IMR-90 (cell line): ENCODE measurements at regions not wholly inside any gene's neighbourhood (a gene's known extent, or its start where the extent isn't known, plus 50 kb on each side); places are given as distances from the start of the nearest gene placed in this dataset.

Experiments used
- ATAC-seq: fragments of 200-7000 bp; cut with Tn5 transposase; 2 replicates; pipeline ENCODE4 v1.9.1; 2020; ENCODE audit warnings: low read depth, mild to moderate bottlenecking, moderate library complexity
- BruUV-seq: library from RNA; stranded (reverse); fragments of 400-500 nt; replicated peaks from 2 replicates; lab custom pipeline; 2021; lab: Mats Ljungman, UMichigan
- CTCF ChIA-PET: fragments of 300-600 bp; formaldehyde crosslinking; extraction: SDS; loops from one replicate; lab custom pipeline; 2021; ENCODE audit warnings: antibody characterized with exemption; lab: Yijun Ruan, JAX
- POLR2A ChIA-PET: fragments of 300-600 bp; sonication (Branson Sonifier 250); formaldehyde crosslinking; loops from one replicate; lab custom pipeline; 2022; ENCODE audit warnings: antibody characterized with exemption; ENCODE audit not compliant: unreplicated experiment; lab: Charles Lee
- DNase-seq: peaks from one replicate; pipeline ENCODE4 v3.0.0; 2013
- H2AFZ ChIP-seq: replicated peaks from 2 replicates; pipeline ENCODE3; 2013; ENCODE audit warnings: low read length, mild to moderate bottlenecking; ENCODE audit not compliant: poor library complexity
- H2AK5ac ChIP-seq: 2 replicates; pipeline ENCODE4 v1.6.1; 2013; ENCODE audit warnings: low read depth, low read length, inconsistent platforms
- H2AK9ac ChIP-seq: replicated peaks from 2 replicates; pipeline ENCODE3; 2013; ENCODE audit warnings: mild to moderate bottlenecking, low read depth, low read length, moderate library complexity; ENCODE audit not compliant: poor library complexity
- H2BK120ac ChIP-seq: 2 replicates; pipeline ENCODE4 v1.6.1; 2013; ENCODE audit warnings: low read depth, low read length, inconsistent platforms
- H2BK15ac ChIP-seq: 3 replicates; pipeline ENCODE4 v1.6.1; 2013; ENCODE audit warnings: low read depth, low read length, inconsistent platforms
- H2BK20ac ChIP-seq: 2 replicates; pipeline ENCODE4 v1.6.1; 2013; ENCODE audit warnings: low read depth, mild to moderate bottlenecking, inconsistent platforms, low read length, moderate library complexity
- H2BK5ac ChIP-seq: 2 replicates; pipeline ENCODE4 v1.6.1; 2013; ENCODE audit warnings: mild to moderate bottlenecking, low read depth, low read length, inconsistent platforms; ENCODE audit not compliant: poor library complexity, severe bottlenecking
- H3K14ac ChIP-seq: replicated peaks from 2 replicates; pipeline ENCODE4 v1.6.1; 2013; ENCODE audit warnings: low read depth, low read length, inconsistent platforms
- H3K18ac ChIP-seq: 2 replicates; pipeline ENCODE4 v1.6.1; 2013; ENCODE audit warnings: low read depth, low read length, control low read depth
- H3K23ac ChIP-seq: 2 replicates; pipeline ENCODE4 v1.6.1; 2013; ENCODE audit warnings: low read depth, low read length, inconsistent platforms
- H3K27ac ChIP-seq: 2 replicates; pipeline ENCODE4 v1.5.1; 2013; ENCODE audit warnings: mild to moderate bottlenecking, control low read depth, low read length; ENCODE audit not compliant: insufficient read depth
- H3K27me3 ChIP-seq: 2 replicates; pipeline ENCODE4 v1.6.1; 2013; ENCODE audit warnings: low read length; ENCODE audit not compliant: control insufficient read depth, insufficient read depth
- H3K36me3 ChIP-seq: 2 replicates; pipeline ENCODE4 v1.6.1; 2013; ENCODE audit warnings: low read length, mixed read lengths; ENCODE audit not compliant: control insufficient read depth, insufficient read depth
- H3K4ac ChIP-seq: 2 replicates; pipeline ENCODE4 v1.6.1; 2013; ENCODE audit warnings: low read depth, low read length, inconsistent platforms
- H3K4me1 ChIP-seq: 2 replicates; pipeline ENCODE4 v1.6.1; 2013; ENCODE audit warnings: low read length, mixed read lengths; ENCODE audit not compliant: control insufficient read depth, insufficient read depth
- H3K4me2 ChIP-seq: 2 replicates; pipeline ENCODE4 v1.6.1; 2013; ENCODE audit warnings: low read depth, mild to moderate bottlenecking, control low read depth, low read length, moderate library complexity
- H3K4me3 ChIP-seq: 2 replicates; pipeline ENCODE4 v1.5.1; 2013; ENCODE audit warnings: low read depth, mild to moderate bottlenecking, control low read depth, low read length, moderate library complexity; ENCODE audit not compliant: insufficient read depth
- H3K56ac ChIP-seq: 2 replicates; pipeline ENCODE4 v1.6.1; 2013; ENCODE audit warnings: low read length, inconsistent platforms; ENCODE audit not compliant: insufficient read depth; ENCODE audit errors: extremely low read depth
- H3K79me1 ChIP-seq, 2 experiments: 2 replicates each; pipeline ENCODE4 v1.6.1; 2013; ENCODE audit warnings: low read length in 2 of 2, inconsistent platforms in 1 of 2, low read depth in 1 of 2
- H3K9ac ChIP-seq: 2 replicates; pipeline ENCODE4 v1.6.1; 2013; ENCODE audit warnings: low read depth, low read length, control low read depth
- H3K9me1 ChIP-seq: 2 replicates; pipeline ENCODE4 v1.6.1; 2013; ENCODE audit warnings: low read length, inconsistent platforms; ENCODE audit not compliant: insufficient read depth
- H3K9me3 ChIP-seq: 2 replicates; pipeline ENCODE4 v1.6.1; 2013; ENCODE audit warnings: low read length; ENCODE audit not compliant: control insufficient read depth, insufficient read depth
- H4K20me1 ChIP-seq: 2 replicates; pipeline ENCODE4 v1.6.1; 2013; ENCODE audit warnings: low read length, inconsistent platforms; ENCODE audit not compliant: insufficient read depth
- H4K5ac ChIP-seq: 2 replicates; pipeline ENCODE4 v1.6.1; 2013; ENCODE audit warnings: mild to moderate bottlenecking, low read depth, low read length, control low read depth
- H4K8ac ChIP-seq, 2 experiments: 2 replicates each; pipeline ENCODE4 v1.6.1; 2013; ENCODE audit warnings: low read depth in 2 of 2, low read length in 2 of 2, control low read depth in 1 of 2, inconsistent platforms in 1 of 2
- H4K91ac ChIP-seq: 2 replicates; pipeline ENCODE4 v1.6.1; 2013; ENCODE audit warnings: low read depth, low read length, inconsistent platforms; ENCODE audit not compliant: insufficient read depth
- ELK1 ChIP-seq: fragments of 150-350 bp; IDR thresholded peaks from 2 replicates; pipeline ENCODE4 v1.6.1; 2016; ENCODE audit warnings: low read depth, mild to moderate bottlenecking, low read length, moderate library complexity, borderline replicate concordance
- FOS ChIP-seq: fragments of 150-350 bp; IDR thresholded peaks from 2 replicates; pipeline ENCODE4 v1.6.1; 2016; ENCODE audit warnings: low read depth, low read length
- MXI1 ChIP-seq: IDR thresholded peaks from 2 replicates; pipeline ENCODE4 v1.6.1; 2012; ENCODE audit warnings: low read depth, mild to moderate bottlenecking, low read length, moderate library complexity, borderline replicate concordance
- POLR2A ChIP-seq: IDR thresholded peaks from 2 replicates; pipeline ENCODE4 v1.6.1; 2012; ENCODE audit warnings: mild to moderate bottlenecking, low read depth, low read length
- RFX5 ChIP-seq: IDR thresholded peaks from 2 replicates; pipeline ENCODE4 v1.8.0; 2012; ENCODE audit warnings: low read depth, mild to moderate bottlenecking, low read length, moderate library complexity
- SMC3 ChIP-seq: fragments of 150-350 bp; IDR thresholded peaks from 2 replicates; pipeline ENCODE4 v1.6.1; 2016; ENCODE audit warnings: low read depth, mild to moderate bottlenecking, antibody characterized with exemption, low read length, moderate library complexity
- WGBS, 2 experiments: methylation state at CpG; one replicate each; pipeline versions ENCODE4 v1.1.5 to v1.1.7; 2013; ENCODE audit warnings: missing lambda C conversion rate in 2 of 2; ENCODE audit not compliant: insufficient read length in 1 of 2; ENCODE audit errors: extremely low coverage in 2 of 2; 5-methylcytosine and 5-hydroxymethylcytosine counted together
- dilution Hi-C: fragments of 300-500 bp; cut with HindIII; formaldehyde crosslinking; loops from one replicate; pipeline ENCODE4 v1.14.3; 2018; ENCODE audit warnings: low sequenced_read_pairs; ENCODE audit not compliant: unreplicated experiment
- in situ Hi-C: fragments of 300-500 bp; cut with MboI; formaldehyde crosslinking; loops from 3 replicates; pipeline ENCODE4 v1.14.3; 2019; ENCODE audit warnings: low sequenced_read_pairs, inconsistent platforms, mixed read lengths
- intact Hi-C: fragments of 100-400 bp; cut with micrococcal nuclease; formaldehyde crosslinking; loops from 2 replicates; pipeline ENCODE4 v1.10.0; 2022

DNA sequence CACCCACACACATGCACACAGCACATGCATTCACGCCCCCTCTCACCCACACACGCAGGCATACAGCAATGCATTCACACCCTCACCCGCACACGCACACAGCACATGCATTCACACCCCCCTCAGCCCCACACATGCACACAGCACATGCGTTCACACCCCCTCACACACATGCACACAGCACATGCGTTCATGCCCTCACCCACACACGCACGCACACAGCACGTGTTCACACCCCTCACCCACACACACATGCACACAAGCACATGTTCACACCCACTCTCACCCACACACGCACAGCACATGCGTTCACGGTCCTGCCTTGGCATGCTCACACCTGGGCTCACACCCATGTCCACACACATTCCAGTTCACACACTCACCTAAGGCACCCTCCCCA lies 64.2 kb downstream of the ENGASE start:
- Histone ChIP-seq H2AFZ (no peak overlapping the region), H3K23ac (no peak overlapping the region), H2BK15ac (no peak overlapping the region), H2BK120ac (no peak overlapping the region), H4K8ac (no peak overlapping the region), H4K91ac (no peak overlapping the region), H3K36me3 (no peaks in the 10 kb centered on the region), H3K9me1 (no peaks in the 10 kb centered on the region), H2BK5ac (no peak overlapping the region), H3K4ac (no peak overlapping the region), H2AK9ac (no peak overlapping the region), H3K18ac (no peak overlapping the region), H3K14ac (no peak overlapping the region), H2BK20ac (no peak overlapping the region), H3K9ac (no peak overlapping the region), H4K20me1 (no peaks in the 10 kb centered on the region), H2AK5ac (no peak overlapping the region), H4K5ac (no peak overlapping the region), H3K9me3 (no peaks in the 10 kb centered on the region), H3K4me2 (no peak overlapping the region), H3K4me3 (no peak overlapping the region), H3K27me3 (peaks cover 18% of the 10 kb centered on the region; the same call in 1 of the 2 replicates), H3K56ac (no peak overlapping the region), H3K79me1 (no peaks in the 10 kb centered on the region), H3K4me1 (no peaks in the 10 kb centered on the region), H3K27ac (no peak overlapping the region)
- intact Hi-C loops: no loop called here
- 87% methylated on average over 9 of the region's 12 CpGs; no CpG with 5 or more reads in 1 of the 2 experiments for WGBS, 2 experiments
- CTCF ChIA-PET: no interaction called here
- POLR2A ChIA-PET: no interaction called here
- in situ Hi-C loops: no loop called here
- ATAC-seq: no peak
- TF ChIP-seq MXI1 (no peak), POLR2A (no peak), ELK1 (no peak), FOS (no peak), SMC3 (no peak), RFX5 (no peak)
- dilution Hi-C loops: no loop called here
- BruUV-seq: no TSS peak
- no peak for DNase-seq
